BJ (cell line): ENCODE measurements at regions not wholly inside any gene's neighbourhood (a gene's known extent, or its start where the extent isn't known, plus 50 kb on each side); places are given as distances from the start of the nearest gene placed in this dataset.

Experiments used
- CTCF ChIA-PET: fragments of 350-600 bp; formaldehyde crosslinking; extraction: SDS; loops from one replicate; lab custom pipeline; 2021; ENCODE audit warnings: antibody characterized with exemption, inconsistent platforms; lab: Yijun Ruan, JAX
- POLR2A ChIA-PET: fragments of 300-600 bp; sonication (Branson Sonifier 250); formaldehyde crosslinking; extraction: SDS; loops from one replicate; lab custom pipeline; 2021; ENCODE audit warnings: antibody characterized with exemption; lab: Charles Lee
- DNase-seq: peaks from one replicate; pipeline ENCODE4 v3.0.0-alpha.2; 2011; ENCODE audit warnings: low read depth
- H3K27me3 ChIP-seq: 2 replicates; pipeline ENCODE4 v1.6.0; 2011; ENCODE audit warnings: low read length; ENCODE audit not compliant: control insufficient read depth, insufficient read depth
- H3K36me3 ChIP-seq: 2 replicates; pipeline ENCODE4 v1.5.1; 2011; ENCODE audit warnings: low read length; ENCODE audit not compliant: control insufficient read depth, insufficient read depth
- H3K4me3 ChIP-seq: 2 replicates; pipeline ENCODE4 v1.5.1; 2011; ENCODE audit warnings: low read depth, mild to moderate bottlenecking, control low read depth, low read length
- CTCF ChIP-seq: IDR thresholded peaks from 2 replicates; pipeline ENCODE4 v1.5.1; 2011; ENCODE audit warnings: low read depth, mild to moderate bottlenecking, control low read depth, inconsistent platforms, low read length, moderate library complexity; ENCODE audit not compliant: insufficient read depth

GRCh38 chr2:120632796-120633646 lies 102.6 kb upstream of the GLI2 start:
- DNase-seq: no peak
- ChIA-PET CTCF (interaction anchor here (0.7 to 2.8 kb wide), 2 partner anchors 11 to 48 kb away, joined by 3 to 8 read pairs; no protein-coding TSS in a partner anchor), POLR2A (no interaction called here)
- Histone ChIP-seq H3K4me3 (no peak overlapping the region), H3K36me3 (no peaks in the 10 kb centered on the region), H3K27me3 (no peaks in the 10 kb centered on the region; the same call in 1 of the 2 replicates)
- TF ChIP-seq CTCF: no peak

- Histone ChIP-seq H3K4me3 (no peak overlapping the region), H3K27me3 (no peaks in the 10 kb centered on the region), H3K36me3 (no peaks in the 10 kb centered on the region)
- DNase-seq: no peak
- POLR2A ChIA-PET: no interaction called here
- CTCF ChIA-PET: interaction anchor here (2.8 kb wide), 1 partner anchor 9 kb away, joined by 8 read pairs; no protein-coding TSS in a partner anchor
- no peak for TF ChIP-seq CTCF
These were observed 101.1 kb upstream of the GLI2 start for GRCh38 chr2:120634533-120634932.

- no peaks in the 10 kb centered on the region for H3K27me3 ChIP-seq
- CTCF ChIA-PET: interaction anchor here (0.7 to 2.2 kb wide), 3 partner anchors 15 to 22 kb away, joined by 3 to 5 read pairs (median 3); no protein-coding TSS in a partner anchor
- no peaks in the 10 kb centered on the region for H3K36me3 ChIP-seq
- no peak overlapping the region for H3K4me3 ChIP-seq
- POLR2A ChIA-PET: no interaction called here
- TF ChIP-seq CTCF: no peak
- no peak for DNase-seq
These were observed 100.5 kb upstream of the GLI2 start for GRCh38 chr2:120635146-120635545.

- CTCF ChIA-PET: interaction anchor here (0.7 to 2.2 kb wide), 3 partner anchors 9 to 117 kb away, joined by 3 to 4 read pairs (median 3); no protein-coding TSS in a partner anchor
- no peaks in the 10 kb centered on the region for H3K36me3 ChIP-seq
- no peak for DNase-seq
- TF ChIP-seq CTCF: no peak
- no peak overlapping the region for H3K4me3 ChIP-seq
- no peaks in the 10 kb centered on the region for H3K27me3 ChIP-seq
- POLR2A ChIA-PET: no interaction called here
These were observed 97.8 kb upstream of the GLI2 start for GRCh38 chr2:120637847-120638246.

GRCh38 chr2:120638450-120638849 lies 97.2 kb upstream of the GLI2 start:
- CTCF ChIA-PET: interaction anchor here (0.7 to 2.2 kb wide), 3 partner anchors 9 to 117 kb away, joined by 3 to 4 read pairs (median 3); no protein-coding TSS in a partner anchor
- no peaks in the 10 kb centered on the region for H3K36me3 ChIP-seq
- POLR2A ChIA-PET: no interaction called here
- H3K27me3 ChIP-seq: no peaks in the 10 kb centered on the region
- no peak for DNase-seq
- no peak overlapping the region for H3K4me3 ChIP-seq
- no peak for TF ChIP-seq CTCF
